ENCODE measurements at regions not wholly inside any gene's neighbourhood (a gene's known extent, or its start where the extent isn't known, plus 50 kb on each side); places are given as distances from the start of the nearest gene placed in this dataset.
A peak's percentile ranks its signal among the peaks of the same experiment; 100 is the strongest.

DNA sequence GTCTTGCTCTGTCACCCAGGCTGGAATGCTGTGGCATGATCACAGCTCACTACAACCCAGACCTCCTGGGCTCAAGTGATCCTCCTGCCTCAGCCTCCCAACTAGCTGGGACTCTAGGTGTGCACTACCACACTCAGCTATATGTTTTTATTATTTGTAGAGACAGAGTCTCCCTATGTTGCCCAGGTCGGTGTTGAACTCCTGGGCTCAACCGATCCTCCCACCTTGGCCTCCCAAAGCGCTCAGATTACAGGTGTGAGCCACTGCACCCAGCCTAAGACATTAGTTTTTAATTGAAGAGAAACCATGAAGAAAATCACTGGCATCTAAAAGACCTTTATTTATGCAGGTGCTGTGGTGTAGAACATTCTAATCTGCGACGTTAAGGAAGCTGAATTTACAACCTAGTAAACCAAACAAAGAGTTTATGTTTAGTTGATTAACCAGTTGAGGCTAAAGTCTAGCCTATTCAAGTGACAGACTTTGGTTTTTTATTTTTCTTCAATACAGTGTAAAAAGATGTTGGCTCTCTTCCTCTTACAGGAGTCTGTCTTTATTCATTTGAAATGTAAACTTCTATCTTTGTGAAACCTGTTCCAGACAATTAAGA is 52.5 kb upstream of the NBL1 start:
- CTCF ChIA-PET = interaction anchor here (1.2 to 1.9 kb wide), 3 partner anchors 10 to 69 kb away, joined by 3 to 8 read pairs (median 4); no protein-coding TSS in a partner anchor
- DNase-seq (ENCODE audit: low read depth, low spot score) = no peak
- TF ChIP-seq, protein P1, sequence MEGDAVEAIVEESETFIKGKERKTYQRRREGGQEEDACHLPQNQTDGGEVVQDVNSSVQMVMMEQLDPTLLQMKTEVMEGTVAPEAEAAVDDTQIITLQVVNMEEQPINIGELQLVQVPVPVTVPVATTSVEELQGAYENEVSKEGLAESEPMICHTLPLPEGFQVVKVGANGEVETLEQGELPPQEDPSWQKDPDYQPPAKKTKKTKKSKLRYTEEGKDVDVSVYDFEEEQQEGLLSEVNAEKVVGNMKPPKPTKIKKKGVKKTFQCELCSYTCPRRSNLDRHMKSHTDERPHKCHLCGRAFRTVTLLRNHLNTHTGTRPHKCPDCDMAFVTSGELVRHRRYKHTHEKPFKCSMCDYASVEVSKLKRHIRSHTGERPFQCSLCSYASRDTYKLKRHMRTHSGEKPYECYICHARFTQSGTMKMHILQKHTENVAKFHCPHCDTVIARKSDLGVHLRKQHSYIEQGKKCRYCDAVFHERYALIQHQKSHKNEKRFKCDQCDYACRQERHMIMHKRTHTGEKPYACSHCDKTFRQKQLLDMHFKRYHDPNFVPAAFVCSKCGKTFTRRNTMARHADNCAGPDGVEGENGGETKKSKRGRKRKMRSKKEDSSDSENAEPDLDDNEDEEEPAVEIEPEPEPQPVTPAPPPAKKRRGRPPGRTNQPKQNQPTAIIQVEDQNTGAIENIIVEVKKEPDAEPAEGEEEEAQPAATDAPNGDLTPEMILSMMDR (IDR thresholded peaks at IDR 0.05; ENCODE audit: insufficient read depth, low read length, missing control alignments) = no peak
- H3K4me3 ChIP-seq (ENCODE audit: low read depth, low read length) = no peak overlapping the region
- POLR2A ChIA-PET = no interaction called here

DNA sequence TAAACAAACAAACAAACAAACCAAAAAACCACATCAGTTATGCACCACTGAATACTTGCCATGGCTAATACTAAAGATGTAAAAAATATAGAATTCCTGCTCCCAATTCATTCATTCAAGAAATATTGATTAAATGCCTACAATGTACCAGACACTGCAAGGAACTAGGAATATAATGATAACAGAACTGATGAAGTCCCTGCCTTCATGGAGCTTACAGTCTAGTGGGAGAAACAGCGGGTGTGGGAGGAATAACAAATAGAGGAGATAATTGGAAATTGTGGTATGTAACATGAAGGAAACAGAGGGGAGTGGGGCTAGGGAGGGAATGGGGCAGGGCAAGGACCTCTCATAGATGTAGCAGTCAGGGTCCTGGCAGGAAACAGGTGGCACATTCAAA is 58.6 kb upstream of the NBL1 start:
- POLR2A ChIA-PET = no interaction called here
- no peak overlapping the region for H3K4me3 ChIP-seq (ENCODE audit: low read depth, low read length)
- DNase-seq (ENCODE audit: low read depth, low spot score) = no peak
- TF ChIP-seq, protein P1 (IDR thresholded peaks at IDR 0.05; ENCODE audit: insufficient read depth, low read length, missing control alignments) = no peak
- CTCF ChIA-PET = no interaction called here

DNA sequence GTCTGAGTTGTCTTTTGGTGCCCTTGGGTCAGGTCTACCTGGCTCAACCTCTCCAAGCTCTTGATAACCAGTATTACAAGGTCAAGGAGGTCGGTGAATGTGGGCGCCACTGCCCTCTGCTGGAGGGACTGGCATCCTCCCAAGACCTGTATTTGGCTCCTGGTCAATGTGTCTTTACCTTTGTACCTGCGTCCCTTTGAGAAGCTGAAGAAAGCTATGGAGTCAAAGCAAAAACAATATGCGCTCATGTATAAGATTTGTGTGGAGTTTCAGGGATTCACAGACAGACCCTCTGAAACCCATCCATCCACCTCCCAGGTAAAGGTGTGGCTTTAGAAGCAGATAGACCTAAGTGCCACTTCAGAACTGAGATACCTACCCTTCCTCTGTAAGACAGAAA is 61.8 kb upstream of the NBL1 start:
- TF ChIP-seq, protein P1 (IDR thresholded peaks at IDR 0.05; ENCODE audit: insufficient read depth, low read length, missing control alignments) = peak; percentile 62
- no peak for DNase-seq (ENCODE audit: low read depth, low spot score)
- CTCF ChIA-PET = interaction anchor here (0.8 to 2.2 kb wide), 16 partner anchors 9 to 241 kb away, joined by 3 to 9 read pairs (median 4); no protein-coding TSS in a partner anchor

DNA sequence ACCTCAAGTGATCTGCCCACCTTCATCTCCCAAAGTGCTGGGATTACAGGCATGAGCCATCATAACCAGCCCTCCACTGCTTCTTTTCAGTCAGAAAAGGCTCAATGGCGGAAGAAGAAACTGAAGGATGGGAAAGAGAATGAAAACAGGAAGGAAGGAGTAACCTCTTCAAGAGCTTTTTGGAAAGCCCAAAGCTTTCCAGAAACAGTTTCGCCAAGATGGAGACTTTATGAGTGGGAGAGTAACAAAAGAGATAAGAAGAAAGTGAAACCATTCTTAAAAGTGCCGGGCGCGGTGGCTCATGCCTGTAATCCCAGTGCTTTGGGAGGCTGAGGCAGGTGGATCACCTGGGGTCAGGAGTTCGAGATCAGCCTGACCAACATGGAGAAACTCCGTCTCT is 62.7 kb upstream of the NBL1 start:
- no peak overlapping the region for H3K4me3 ChIP-seq (ENCODE audit: low read depth, low read length)
- TF ChIP-seq, protein P1 (IDR thresholded peaks at IDR 0.05; ENCODE audit: insufficient read depth, low read length, missing control alignments) = no peak
- ChIA-PET POLR2A (no interaction called here), CTCF (interaction anchor here (1.0 to 2.2 kb wide), 10 partner anchors 8 to 240 kb away, joined by 3 to 9 read pairs (median 6); no protein-coding TSS in a partner anchor)
- no peak for DNase-seq (ENCODE audit: low read depth, low spot score)

More for the DNA sequence above, 61.8 kb upstream of the NBL1 start:
- POLR2A ChIA-PET = no interaction called here
- H3K4me3 ChIP-seq (ENCODE audit: low read depth, low read length) = no peak overlapping the region

DNA sequence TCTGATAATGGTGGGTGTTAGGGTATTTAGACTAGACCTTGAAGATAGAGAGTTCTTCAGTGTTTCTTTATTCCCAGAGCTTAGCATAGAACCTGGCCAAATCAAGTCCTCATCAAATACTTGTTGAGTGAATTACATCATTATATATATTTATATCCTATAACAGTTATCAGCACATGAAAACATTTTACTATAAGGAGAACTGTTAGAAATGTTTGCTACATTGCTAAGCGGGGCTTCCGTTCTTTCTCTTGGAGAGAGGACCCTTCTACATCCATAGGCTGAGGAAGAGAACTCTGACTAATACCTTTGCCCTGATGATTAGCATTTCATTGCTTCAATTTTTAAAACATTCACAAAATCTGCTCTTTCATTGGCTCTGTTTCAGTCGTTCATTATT is 66.5 kb upstream of the NBL1 start:
- TF ChIP-seq, protein P1 (IDR thresholded peaks at IDR 0.05; ENCODE audit: insufficient read depth, low read length, missing control alignments) = no peak
- no peak overlapping the region for H3K4me3 ChIP-seq (ENCODE audit: low read depth, low read length)
- DNase-seq (ENCODE audit: low read depth, low spot score) = no peak
- CTCF ChIA-PET = no interaction called here
- POLR2A ChIA-PET = no interaction called here

DNA sequence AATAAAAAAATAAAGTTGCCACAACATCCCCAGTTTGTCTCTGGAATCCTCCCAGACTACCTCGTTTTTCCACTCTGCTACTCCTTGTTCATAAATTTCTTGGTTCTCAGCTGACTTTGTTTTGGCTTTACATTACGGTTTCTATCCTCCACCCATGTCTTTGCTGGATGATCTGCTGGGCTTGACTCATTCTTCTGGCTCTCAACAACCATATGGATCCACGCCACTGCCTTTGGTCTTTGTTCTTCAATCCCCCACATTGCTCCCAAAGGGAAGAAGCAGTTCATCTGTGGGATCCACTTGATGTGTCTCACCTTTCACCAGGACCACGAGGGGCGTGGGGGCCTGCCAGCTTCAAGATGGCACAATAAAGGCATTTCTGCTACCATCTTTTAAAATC is 67.1 kb upstream of the NBL1 start:
- TF ChIP-seq, protein P1 (IDR thresholded peaks at IDR 0.05; ENCODE audit: insufficient read depth, low read length, missing control alignments) = no peak

More for the DNA sequence above, 67.1 kb upstream of the NBL1 start:
- ChIA-PET POLR2A (no interaction called here), CTCF (no interaction called here)
- no peak overlapping the region for H3K4me3 ChIP-seq (ENCODE audit: low read depth, low read length)
- DNase-seq (ENCODE audit: low read depth, low spot score) = no peak
